ENCODE measurements at regions not wholly inside any gene's neighbourhood (a gene's known extent, or its start where the extent isn't known, plus 50 kb on each side); places are given as distances from the start of the nearest gene placed in this dataset.

GRCh38 chr14:36056845-36057244 lies 119.7 kb downstream of the PTCSC3 start:
- Histone ChIP-seq H3K4me3 (no peak overlapping the region), H3K9me3 (ENCODE audit: low read depth) (no peaks in the 10 kb centered on the region), H3K79me2 (ENCODE audit: insufficient read depth) (no peaks in the 10 kb centered on the region), H3K4me1 (ENCODE audit: insufficient read depth) (no peaks in the 10 kb centered on the region), H2AFZ (no peak overlapping the region), H4K20me1 (ENCODE audit: insufficient read depth) (no peaks in the 10 kb centered on the region), H3K4me2 (ENCODE audit: unreplicated experiment) (no peak overlapping the region), H3K9me2 (ENCODE audit: insufficient read depth) (no peaks in the 10 kb centered on the region), H3K9ac (no peak overlapping the region), H3K27ac (no peak overlapping the region), H3F3A (ENCODE audit: insufficient read depth) (no peaks in the 10 kb centered on the region), H3K36me3 (ENCODE audit: low read depth) (no peaks in the 10 kb centered on the region), H3K27me3 (replicated peaks; ENCODE audit: insufficient read depth) (peaks cover 11% of the 10 kb centered on the region; the same call in 1 of the 2 replicates)
- WGBS, 2 experiments (ENCODE audit: low coverage in 1 of 2, low lambda C conversion rate in 2 of 2, missing lambda C conversion rate in 2 of 2): 48 to 70% methylated on average over 3 of the region's 3 CpGs
- TF ChIP-seq EZH2phosphoT487 (IDR thresholded peaks at IDR 0.05; ENCODE audit: insufficient read depth, low read depth) (no peak), EZH2 (IDR thresholded peaks at IDR 0.05; ENCODE audit: insufficient read depth, poor library complexity, severe bottlenecking) (no peak)
- DNase-seq: no peak
- in situ Hi-C loops (cut with MboI): no loop called here

DNA sequence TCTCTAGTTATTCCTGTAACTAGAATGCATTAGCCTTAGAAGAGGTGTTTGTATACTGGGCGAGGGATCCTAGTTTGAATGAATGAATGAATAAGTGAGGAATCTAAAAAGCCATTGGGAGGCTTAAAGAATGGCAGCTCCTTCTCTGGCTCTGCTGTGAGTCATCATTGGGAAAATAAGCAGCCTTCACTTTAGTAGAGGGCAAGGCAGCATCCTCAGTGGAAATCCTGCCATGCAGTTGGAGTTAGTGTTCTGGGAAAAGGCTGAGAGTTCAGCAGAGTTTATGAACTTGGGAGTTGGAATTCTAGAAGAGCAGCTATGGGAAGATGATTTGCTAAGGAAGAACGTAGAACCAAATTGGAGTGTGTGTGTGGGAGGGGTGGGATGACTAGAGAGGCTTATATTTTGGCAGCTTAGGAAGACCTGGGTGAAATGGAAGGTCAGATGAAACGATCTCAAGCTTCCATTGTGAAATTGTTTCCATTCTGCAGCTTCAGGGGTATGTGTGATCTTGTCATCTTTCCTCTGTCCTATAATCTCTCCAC lies 120.8 kb downstream of the PTCSC3 start:
- no peak for TF ChIP-seq EZH2phosphoT487 (IDR thresholded peaks at IDR 0.05; ENCODE audit: insufficient read depth, low read depth)
- no peak for TF ChIP-seq EZH2 (IDR thresholded peaks at IDR 0.05; ENCODE audit: insufficient read depth, poor library complexity, severe bottlenecking)
- Histone ChIP-seq H3K4me1 (ENCODE audit: insufficient read depth) (no peaks in the 10 kb centered on the region), H3K9ac (no peak overlapping the region), H3K4me2 (ENCODE audit: unreplicated experiment) (no peak overlapping the region), H3K9me2 (ENCODE audit: insufficient read depth) (no peaks in the 10 kb centered on the region), H3K4me3 (no peak overlapping the region), H3F3A (ENCODE audit: insufficient read depth) (no peaks in the 10 kb centered on the region), H3K9me3 (ENCODE audit: low read depth) (no peaks in the 10 kb centered on the region), H3K27ac (no peak overlapping the region), H3K27me3 (replicated peaks; ENCODE audit: insufficient read depth) (peaks cover 10% of the 10 kb centered on the region; the same call in 1 of the 2 replicates), H3K79me2 (ENCODE audit: insufficient read depth) (no peaks in the 10 kb centered on the region), H3K36me3 (ENCODE audit: low read depth) (no peaks in the 10 kb centered on the region), H2AFZ (no peak overlapping the region), H4K20me1 (ENCODE audit: insufficient read depth) (no peaks in the 10 kb centered on the region)
- in situ Hi-C loops (cut with MboI): no loop called here
- DNase-seq: peak; percentile 8
- 15 to 18% methylated on average over 3 of the region's 3 CpGs for WGBS, 2 experiments (ENCODE audit: low coverage in 1 of 2, low lambda C conversion rate in 2 of 2, missing lambda C conversion rate in 2 of 2)

DNA sequence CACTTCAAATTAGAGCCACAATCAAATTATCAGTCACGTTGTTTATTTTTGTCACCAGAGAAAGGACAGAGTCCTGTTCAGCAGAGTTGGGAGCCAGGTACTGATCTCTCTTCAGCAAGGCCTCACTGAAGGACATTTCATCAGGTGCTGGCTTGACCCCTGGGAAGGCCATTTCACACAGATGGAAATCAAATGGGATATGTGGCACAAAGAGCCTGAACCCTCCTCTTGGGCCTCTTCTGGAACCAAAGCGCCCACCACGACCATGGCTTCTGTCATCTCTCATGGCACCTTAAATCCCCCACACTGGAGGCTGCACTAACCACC lies 121.5 kb downstream of the PTCSC3 start:
- Histone ChIP-seq H3K9ac (no peak overlapping the region), H3K4me2 (ENCODE audit: unreplicated experiment) (no peak overlapping the region), H4K20me1 (ENCODE audit: insufficient read depth) (no peaks in the 10 kb centered on the region), H3K79me2 (ENCODE audit: insufficient read depth) (no peaks in the 10 kb centered on the region), H3K9me2 (ENCODE audit: insufficient read depth) (no peaks in the 10 kb centered on the region), H3K36me3 (ENCODE audit: low read depth) (no peaks in the 10 kb centered on the region), H3F3A (ENCODE audit: insufficient read depth) (no peaks in the 10 kb centered on the region), H2AFZ (no peak overlapping the region), H3K9me3 (ENCODE audit: low read depth) (no peaks in the 10 kb centered on the region), H3K27ac (no peak overlapping the region), H3K4me3 (no peak overlapping the region), H3K4me1 (ENCODE audit: insufficient read depth) (no peaks in the 10 kb centered on the region), H3K27me3 (replicated peaks; ENCODE audit: insufficient read depth) (peaks cover 7% of the 10 kb centered on the region; the same call in 1 of the 2 replicates)
- no peak for DNase-seq
- 33 to 37% methylated on average over 3 of the region's 3 CpGs for WGBS, 2 experiments (ENCODE audit: low coverage in 1 of 2, low lambda C conversion rate in 2 of 2, missing lambda C conversion rate in 2 of 2)
- TF ChIP-seq EZH2phosphoT487 (IDR thresholded peaks at IDR 0.05; ENCODE audit: insufficient read depth, low read depth) (no peak), EZH2 (IDR thresholded peaks at IDR 0.05; ENCODE audit: insufficient read depth, poor library complexity, severe bottlenecking) (no peak)
- in situ Hi-C loops (cut with MboI): no loop called here

DNA sequence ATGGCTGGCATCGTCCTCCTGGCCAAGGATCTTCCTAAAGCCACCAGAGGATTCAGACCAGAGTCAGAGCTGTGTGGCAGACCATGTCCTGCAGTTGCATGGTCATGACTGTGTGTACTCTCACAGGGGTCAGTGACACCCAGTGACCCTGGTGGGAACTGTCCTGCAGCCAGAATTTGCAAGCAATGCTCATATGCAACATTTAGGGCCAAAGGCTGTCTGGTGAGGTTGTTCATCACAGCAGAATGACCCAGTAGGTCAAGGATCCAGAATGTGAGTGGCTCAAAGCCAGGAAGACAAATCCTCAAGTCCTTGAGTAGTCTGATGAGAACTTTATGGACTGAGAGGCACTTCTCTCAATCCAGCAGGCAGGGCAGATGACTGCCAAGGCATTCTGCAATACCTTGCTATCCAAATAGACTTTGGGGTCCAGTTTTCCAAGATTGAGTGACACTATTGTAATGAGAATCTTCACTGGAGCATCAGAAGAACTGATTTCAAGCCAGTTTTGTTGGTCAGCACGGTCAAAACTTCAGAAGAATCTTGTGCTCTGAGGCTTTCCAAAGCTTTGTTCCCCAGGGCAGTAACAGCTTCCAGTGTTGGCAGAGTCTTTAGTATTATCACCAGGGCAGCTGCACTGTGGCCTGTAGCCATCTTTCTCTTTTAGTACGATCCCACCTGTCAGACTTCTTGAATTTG lies 122.0 kb downstream of the PTCSC3 start:
- TF ChIP-seq EZH2 (IDR thresholded peaks at IDR 0.05; ENCODE audit: insufficient read depth, poor library complexity, severe bottlenecking) (no peak), EZH2phosphoT487 (IDR thresholded peaks at IDR 0.05; ENCODE audit: insufficient read depth, low read depth) (no peak)
- WGBS, 2 experiments (ENCODE audit: low coverage in 1 of 2, low lambda C conversion rate in 2 of 2, missing lambda C conversion rate in 2 of 2): 4 to 9% methylated on average over 3 of the region's 3 CpGs
- Histone ChIP-seq H3K27me3 (replicated peaks; ENCODE audit: insufficient read depth) (0 out of 2 replicates have a peak, but pooled peaks cover 7% of the 10 kb centered on the region), H3K9ac (no peak overlapping the region), H2AFZ (no peak overlapping the region), H3K79me2 (ENCODE audit: insufficient read depth) (no peaks in the 10 kb centered on the region), H3K27ac (no peak overlapping the region), H3K36me3 (ENCODE audit: low read depth) (no peaks in the 10 kb centered on the region), H3K4me2 (ENCODE audit: unreplicated experiment) (no peak overlapping the region), H3F3A (ENCODE audit: insufficient read depth) (no peaks in the 10 kb centered on the region), H3K9me3 (ENCODE audit: low read depth) (no peaks in the 10 kb centered on the region), H3K4me1 (ENCODE audit: insufficient read depth) (no peaks in the 10 kb centered on the region), H3K4me3 (no peak overlapping the region), H3K9me2 (ENCODE audit: insufficient read depth) (no peaks in the 10 kb centered on the region), H4K20me1 (ENCODE audit: insufficient read depth) (no peaks in the 10 kb centered on the region)
- DNase-seq: no peak
- in situ Hi-C loops (cut with MboI): no loop called here

All from GM23248 (cell line).